ENCODE measurements at regions not wholly inside any gene's neighbourhood (a gene's known extent, or its start where the extent isn't known, plus 50 kb on each side); places are given as distances from the start of the nearest gene placed in this dataset.
"Not testable (repeated sequence)": the region's sequence is repeated elsewhere in the genome, so short reads cannot be mapped to it uniquely, and the experiment has no call there.

DNA sequence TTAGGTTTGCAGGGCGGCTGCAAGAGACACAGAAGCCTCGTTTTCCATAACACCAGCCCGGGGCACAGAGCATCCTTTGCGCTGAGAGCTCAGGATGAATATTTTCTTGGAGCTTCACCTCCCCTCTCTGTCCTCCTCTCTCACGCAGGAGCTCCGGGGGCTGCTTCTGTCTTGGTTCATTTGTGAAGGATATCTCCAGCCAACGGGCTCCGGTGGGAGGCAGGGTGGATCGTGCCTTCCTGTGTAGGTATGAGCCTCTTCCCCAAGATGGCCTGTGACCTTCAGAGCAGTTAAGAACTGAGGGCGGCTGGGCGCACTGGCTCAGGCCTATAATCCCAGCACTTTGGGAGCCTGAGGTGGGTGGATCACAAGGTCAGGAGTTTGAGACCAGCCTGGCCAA is 319.0 kb upstream of the C1orf174 start:
- DNase-seq (ENCODE audit: low spot score) = no peak

DNA sequence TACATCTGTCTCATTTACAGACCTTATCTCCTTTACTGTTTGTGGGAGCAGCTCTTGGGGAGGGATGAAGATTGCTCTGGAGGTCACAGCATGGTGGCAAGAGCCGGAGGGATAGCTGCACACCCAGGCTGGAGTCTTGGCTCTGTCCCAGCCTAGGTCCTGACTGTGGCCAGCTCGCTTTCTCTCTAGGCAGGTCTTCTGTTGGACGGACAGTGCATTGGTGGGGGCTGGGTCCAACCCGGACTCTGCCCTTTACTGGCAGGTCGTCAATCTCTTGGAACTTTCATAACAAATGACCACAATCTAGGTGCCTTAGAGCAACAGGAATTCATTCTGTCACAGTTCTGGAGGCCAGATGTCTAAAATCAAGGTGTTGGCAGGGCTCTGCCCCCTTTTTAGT is 319.8 kb upstream of the C1orf174 start:
- DNase-seq (ENCODE audit: low spot score) = no peak

GRCh38 chr1:4220362-4220761 is 320.3 kb upstream of the C1orf174 start:
- DNase-seq (ENCODE audit: low spot score) = no peak

DNA sequence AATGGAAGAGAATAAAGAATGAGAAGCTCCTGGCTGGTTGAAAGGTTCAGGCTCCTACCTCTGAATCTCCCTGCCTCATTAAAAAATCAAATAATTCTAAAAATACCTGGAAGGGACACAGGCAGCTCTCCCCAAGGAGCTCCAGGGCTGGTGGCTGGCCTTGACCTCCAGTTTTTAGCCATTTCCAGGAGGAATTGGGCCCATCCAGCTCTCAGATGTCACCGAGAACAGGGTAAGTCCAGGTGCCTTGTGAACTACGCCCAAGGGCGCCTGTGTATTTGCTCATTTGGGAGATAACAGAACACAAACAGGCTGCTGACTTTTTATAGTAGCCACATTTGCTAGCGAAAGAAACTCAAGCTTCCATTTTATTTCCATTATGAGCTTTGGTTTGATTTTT is 321.0 kb upstream of the C1orf174 start:
- DNase-seq (ENCODE audit: low spot score) = no peak

DNA sequence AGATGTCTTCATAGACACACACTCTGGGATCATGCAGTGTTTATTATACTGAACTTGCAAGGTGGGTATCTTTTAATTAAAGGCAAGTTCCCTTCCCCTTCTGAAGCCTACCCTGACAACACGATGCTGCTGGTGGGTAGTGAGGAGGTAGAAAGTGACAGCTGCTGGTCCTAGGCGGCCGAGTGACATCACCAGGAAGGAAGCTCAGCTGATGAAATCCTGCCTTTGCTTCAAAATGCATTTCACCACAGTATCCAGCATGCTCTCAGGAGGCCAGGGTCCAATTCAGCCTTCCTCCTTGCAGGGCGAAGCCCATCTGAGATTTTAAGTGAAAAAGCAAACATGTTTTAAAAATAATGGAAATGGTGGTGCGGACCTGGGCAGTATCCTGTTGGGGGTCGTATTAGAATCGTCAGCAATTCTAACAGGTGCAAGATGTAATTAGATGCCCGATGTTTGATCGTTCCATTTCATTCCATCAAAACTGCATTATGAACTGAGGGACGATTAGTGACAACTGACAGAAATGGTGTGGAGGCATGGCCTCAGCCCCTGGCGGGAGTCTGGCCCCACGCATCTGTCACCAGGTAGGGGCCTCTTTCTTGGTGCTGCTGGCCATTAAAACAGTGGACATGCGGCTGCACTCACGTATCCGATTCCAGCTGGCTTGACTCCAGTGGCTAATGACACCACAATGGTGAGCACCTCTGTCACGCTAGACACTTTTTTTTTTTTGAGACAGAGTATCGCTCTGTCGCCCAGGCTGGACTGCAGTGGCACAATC is 324.8 kb upstream of the C1orf174 start:
- no peak for DNase-seq (ENCODE audit: low spot score)

DNA sequence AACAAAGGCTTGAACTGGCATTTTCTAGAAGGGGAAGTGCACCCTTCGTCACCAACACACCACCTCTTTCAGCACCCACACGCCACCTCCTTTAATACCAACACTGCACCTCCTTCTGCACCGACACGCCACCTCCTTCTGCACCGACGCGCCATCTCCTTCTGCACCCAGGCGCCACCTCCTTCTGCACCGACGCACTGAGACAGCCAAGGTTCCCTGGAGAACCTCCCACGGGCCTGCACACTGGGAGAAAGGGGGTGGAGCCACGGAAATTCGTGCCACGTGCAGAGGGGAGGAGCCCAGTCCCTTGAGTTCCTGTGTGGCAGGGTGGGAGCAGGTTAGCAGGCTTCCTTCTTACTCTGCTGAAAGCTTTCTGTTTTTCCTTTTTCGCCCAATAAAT is 327.9 kb upstream of the C1orf174 start:
- DNase-seq (ENCODE audit: low spot score) = no peak

GRCh38 chr1:4253935-4254334 is 353.9 kb upstream of the C1orf174 start:
- no peak for DNase-seq (ENCODE audit: low spot score)

GRCh38 chr1:4256351-4256750 is 356.3 kb upstream of the C1orf174 start:
- DNase-seq (ENCODE audit: low spot score) = no peak

DNA sequence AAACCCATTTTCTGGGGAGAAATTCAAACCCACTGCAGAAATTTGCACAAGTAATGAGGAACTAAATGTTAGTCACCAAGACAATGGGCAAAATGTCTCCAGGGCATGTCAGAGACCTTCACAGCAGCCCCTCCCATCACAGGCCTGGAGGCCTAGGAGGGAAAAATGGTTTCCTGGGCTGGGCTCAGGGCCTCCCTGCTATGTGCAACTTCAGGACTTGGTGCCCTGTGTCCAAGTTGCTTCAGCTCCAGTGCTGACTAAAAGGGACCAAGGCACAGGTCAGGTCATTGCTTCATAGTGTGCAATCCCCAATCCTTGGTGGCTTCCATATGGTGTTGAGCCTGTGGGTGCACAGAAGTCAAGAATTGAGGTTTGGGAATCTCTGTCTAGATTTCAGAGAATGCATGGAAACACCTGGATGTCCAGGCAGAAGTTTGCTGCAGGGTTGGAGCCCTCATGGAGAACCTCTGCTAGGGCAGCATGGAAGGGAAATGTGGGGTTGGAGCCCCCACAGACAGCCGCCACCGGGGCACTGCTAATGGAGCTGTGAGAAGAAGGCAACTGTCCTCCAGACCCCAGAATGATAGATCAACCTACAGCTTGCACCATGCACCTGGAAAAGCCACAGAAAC is 358.2 kb upstream of the C1orf174 start:
- DNase-seq (ENCODE audit: low spot score) = not testable (repeated sequence)

DNA sequence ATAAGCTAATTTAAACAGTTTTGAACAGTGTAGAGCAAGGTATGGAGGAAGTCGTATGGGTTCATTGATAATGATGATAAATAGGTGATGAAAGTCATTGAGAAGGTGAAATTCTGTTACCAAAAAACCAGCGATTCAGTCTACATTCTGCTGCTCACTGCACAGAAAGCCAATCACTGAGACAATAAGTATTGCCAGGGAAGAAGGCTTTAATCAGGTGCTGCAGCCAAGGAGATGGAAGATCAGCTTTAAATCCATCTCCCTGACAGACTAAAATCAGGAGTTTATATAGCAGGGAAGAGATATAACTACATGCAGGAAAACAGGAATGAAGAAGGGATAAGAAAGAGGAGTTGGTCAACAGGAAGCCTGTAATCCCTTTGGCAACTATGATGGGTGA is 361.3 kb upstream of the C1orf174 start:
- no peak for DNase-seq (ENCODE audit: low spot score)

- DNase-seq (ENCODE audit: low spot score) = no peak
Observed at GRCh38 chr1:4262665-4263064, 362.6 kb upstream of the C1orf174 start.

DNA sequence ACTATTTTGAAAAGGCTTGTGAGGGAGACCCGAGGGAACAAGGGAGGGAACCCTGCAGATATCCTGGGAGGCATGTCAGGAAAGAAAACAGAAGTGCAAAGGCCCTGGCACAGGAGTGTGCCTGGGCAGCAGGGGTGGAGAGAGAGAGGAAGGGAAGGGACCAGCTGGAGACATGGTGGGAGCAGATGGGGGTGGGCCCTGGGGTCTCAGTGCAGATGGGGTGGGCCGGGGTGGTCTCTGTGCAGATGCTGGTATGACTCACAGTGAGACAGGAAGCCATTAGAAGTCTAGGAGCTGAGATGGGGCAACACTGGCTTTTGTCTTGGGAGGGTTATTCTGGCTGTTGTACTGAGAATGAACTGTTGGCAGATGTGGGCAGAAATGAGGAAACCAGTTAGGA is 363.6 kb upstream of the C1orf174 start:
- DNase-seq (ENCODE audit: low spot score) = no peak

- DNase-seq (ENCODE audit: low spot score) = no peak
Observed at GRCh38 chr1:4265836-4266235, 365.8 kb upstream of the C1orf174 start.

DNA sequence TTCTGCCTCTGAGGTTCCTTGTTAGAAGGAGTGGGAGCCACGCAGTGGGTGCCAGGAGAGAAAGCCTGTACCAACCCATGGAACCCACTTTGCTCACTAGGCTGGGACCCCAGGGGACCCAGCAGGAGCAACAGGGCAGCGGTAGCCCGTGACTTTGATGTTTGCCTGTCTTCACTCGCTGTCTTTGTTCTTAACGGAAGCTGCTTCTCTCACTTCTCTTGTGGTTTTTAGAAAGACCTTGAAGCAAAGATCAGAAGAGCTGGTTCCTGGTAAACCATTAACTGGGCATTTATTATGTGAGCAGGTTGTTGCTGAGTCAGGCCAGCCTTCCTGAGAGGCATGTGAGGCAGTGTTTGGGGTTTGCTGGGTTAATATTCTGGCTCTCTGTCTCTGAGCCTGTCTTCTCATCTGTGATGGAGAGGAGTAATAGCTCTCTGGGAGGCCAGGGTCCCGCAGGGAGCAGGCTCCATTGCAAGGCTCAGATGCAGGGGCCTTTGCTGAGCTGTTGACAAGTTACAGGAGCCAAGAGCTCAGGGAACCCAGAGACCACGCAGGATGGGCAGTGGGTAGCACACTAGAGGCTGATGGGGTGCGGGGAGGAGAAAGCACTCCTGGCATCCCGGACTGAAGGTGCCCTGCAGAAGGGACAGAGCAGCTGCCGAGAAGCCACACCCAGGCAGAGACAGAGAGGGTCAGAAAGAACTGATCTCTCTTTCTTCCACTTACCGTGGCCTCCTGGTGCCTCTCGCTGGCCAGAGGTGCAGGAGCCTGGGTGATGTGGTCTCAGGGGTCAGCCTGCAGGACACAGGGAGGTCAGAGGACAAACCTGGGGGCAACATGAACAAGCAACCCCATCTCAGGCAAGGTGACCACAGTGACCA is 367.5 kb upstream of the C1orf174 start:
- no peak for DNase-seq (ENCODE audit: low spot score)

DNA sequence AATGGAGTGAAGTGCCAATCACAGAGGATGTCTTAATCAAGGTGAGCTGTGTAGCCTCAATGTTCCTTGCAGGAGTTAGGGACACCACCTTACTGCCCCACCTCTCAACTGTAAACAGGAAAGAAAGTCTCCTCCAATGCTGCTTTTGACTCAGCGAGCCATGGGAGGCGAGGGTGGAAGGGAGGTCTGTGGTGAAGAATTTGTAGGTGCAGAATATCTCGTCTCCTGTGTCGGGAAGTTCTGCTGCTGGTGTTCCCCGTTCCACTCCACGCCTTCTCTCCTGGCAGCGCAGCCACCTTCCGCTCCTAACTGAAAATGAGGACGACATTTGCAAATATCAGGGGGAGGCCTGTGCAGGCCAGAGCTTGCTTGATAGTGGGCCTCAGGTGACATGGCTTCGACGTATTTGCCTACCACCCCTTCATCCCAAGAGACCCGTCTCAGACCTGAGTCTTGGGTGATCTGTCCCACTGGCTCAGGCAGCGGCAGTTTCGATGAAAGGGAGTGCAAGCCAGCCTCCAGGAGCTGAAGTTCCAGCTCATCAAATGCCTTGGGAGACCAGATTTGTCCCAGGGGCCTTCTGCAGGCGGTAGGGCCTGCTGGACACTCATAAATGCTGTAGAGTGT is 368.3 kb upstream of the C1orf174 start:
- no peak for DNase-seq (ENCODE audit: low spot score)

GRCh38 chr1:4268889-4269284 is 368.8 kb upstream of the C1orf174 start:
- DNase-seq (ENCODE audit: low spot score) = no peak

DNA sequence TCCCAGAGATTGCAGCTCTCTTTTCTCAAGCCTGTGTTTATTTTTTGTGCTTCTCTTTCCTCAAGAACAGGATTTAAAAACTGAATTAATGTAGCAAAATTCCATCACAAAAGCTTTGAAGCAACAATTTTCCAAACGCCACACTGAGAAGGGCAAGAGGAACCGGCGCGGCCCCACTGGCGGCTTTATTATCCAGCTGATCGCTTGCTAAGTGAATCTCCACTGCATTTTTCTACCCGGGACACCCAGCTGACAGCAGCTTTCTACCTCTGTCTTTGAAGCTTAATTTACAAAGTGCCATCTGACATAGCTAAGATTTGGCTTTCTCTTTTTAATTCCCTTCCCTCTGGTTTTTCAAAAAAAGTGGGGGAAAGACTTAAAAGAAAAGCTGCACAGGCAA is 369.3 kb upstream of the C1orf174 start:
- DNase-seq (ENCODE audit: low spot score) = no peak

- no peak for DNase-seq (ENCODE audit: low spot score)
Observed at GRCh38 chr1:4269952-4270570, 370.0 kb upstream of the C1orf174 start.

GRCh38 chr1:4270651-4271337 is 370.7 kb upstream of the C1orf174 start:
- DNase-seq (ENCODE audit: low spot score) = no peak

GRCh38 chr1:4271338-4271998 is 371.4 kb upstream of the C1orf174 start:
- DNase-seq (ENCODE audit: low spot score) = no peak

GRCh38 chr1:4272568-4272967 is 372.5 kb upstream of the C1orf174 start:
- DNase-seq (ENCODE audit: low spot score) = no peak
